NCI-H187 (cell line): ENCODE measurements at regions not wholly inside any gene's neighbourhood (a gene's known extent, or its start where the extent isn't known, plus 50 kb on each side); places are given as distances from the start of the nearest gene placed in this dataset.

ENCODE experiments used
- DNase-seq, 2 experiments: peaks; one replicate each; lab custom pipeline; 2025; lab: John Stamatoyannopoulos, UW

DNA sequence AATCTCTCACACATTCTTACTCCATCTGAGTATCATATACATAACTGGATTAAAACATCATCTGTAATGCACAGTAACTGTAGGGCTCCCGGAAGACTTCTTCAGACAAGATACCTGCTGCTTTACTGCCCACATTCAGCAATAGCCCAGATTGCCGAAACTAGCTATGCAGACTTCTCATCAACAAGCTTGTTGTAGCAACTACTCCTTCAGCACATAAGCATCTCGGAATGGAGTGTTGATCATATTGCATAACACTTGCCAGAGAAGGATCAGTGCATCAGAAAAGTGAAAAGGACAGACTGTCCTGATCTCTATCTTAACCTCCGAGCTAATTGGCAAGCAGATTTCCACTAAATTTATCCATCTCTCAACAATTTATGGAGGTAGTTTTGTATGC is 354.6 kb upstream of the C1orf87 start:
- DNase-seq: no peak

DNA sequence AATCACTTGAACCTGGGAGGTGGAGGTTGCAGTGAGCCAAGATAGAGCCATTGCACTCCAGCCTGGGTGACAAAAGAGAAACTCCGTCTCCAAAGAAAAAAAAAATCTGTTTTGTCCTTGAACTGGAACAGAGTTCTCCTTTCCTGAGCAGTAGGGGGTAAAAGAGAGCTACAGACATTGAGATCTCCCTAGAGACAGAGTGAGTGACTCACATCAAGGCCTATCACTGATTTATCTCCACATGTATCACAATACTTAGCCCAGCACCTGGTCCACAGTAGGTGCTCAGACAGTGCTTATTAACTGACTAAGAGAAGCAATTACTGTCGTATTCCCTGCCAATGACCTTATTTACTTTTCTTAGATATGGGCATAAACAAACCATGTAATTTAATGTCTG is 354.1 kb upstream of the C1orf87 start:
- DNase-seq: no peak

DNA sequence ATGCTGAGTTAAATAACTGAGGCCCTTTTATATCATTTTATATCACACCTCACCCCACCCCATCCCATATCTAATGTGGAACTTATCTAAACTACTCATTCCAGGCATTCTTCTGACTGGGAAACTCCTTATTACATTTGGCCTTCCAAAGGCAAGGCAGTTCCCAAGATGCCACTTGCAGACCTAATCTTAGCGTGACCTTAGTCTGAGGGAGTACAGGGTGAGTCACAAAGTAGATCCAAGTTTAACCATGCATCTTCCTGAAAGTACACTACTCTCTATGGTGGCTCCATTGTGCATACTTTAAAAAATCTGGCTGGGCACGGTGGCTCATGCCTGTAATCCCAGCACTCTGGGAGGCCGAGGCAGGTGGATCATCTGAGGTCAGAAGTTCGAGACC is 353.6 kb upstream of the C1orf87 start:
- no peak for DNase-seq

- no peak for DNase-seq
Measured at GRCh38 chr1:60425528-60425927, 352.0 kb upstream of the C1orf87 start.

DNA sequence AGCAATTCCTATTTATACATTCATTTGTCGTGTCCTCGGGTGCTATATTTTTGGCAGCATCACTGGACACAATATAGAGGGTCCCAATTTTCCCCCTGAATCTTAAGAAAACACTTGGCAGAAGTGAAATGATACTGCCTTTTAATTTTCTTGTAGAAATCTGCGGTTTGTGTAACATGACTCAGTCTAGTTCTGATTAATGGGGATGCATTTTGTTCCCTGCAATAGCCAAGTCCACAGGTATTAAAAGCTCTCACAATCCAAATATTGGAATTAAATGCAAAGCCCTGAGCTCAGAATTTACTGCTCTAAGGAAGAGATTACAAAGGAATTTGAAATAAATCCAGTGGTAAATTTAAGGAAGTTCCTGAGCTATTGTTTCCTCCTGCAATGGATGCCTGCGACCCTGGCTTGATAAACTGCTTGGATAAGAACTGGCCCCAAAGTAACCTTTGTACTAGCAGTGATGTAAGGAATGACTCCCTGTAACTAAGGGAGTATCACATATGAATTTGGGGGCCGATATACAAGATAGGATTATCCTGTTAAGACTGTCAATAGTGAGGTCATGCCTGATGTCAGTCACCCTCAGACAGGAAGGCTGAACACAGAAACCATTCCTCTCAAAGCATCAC is 349.7 kb upstream of the C1orf87 start:
- DNase-seq: no peak

GRCh38 chr1:60421965-60422364 is 348.4 kb upstream of the C1orf87 start:
- DNase-seq: no peak

DNA sequence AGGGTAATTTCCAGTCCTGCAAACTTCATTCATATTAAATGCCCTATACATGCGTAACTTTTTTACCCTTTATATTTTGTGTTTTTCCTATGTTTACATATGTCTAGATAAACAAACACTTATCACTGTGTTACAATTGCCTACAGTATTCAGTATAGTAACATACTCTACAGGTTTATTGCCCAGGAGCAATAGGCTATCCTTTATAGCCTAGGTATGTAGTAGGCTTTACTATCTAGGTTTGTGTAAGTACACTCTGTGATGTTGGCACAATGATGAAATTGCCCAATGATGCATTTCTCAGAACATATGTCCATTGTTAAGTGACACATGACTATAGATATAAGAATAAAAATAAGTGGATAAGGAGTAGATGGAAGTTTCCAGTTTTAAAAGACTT is 345.5 kb upstream of the C1orf87 start:
- no peak for DNase-seq

DNA sequence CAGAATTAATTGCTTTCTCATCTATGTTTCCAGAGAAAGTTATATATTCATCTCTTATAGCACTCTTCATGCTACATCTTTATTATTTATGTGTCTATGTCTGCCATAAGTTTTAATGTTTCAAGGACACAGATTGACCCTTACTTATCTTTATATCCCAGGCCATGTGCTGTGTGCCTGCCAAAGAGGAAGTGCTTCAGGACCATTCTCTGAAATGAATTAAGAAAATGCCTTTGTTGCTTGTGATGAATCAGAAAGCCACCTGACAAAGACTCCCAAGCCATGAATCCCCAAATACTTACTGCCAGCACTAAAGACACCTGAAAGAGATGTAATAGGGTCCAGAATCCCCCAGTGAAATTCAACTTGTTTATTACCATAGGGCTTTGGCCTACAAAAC is 342.1 kb upstream of the C1orf87 start:
- DNase-seq: no peak

DNA sequence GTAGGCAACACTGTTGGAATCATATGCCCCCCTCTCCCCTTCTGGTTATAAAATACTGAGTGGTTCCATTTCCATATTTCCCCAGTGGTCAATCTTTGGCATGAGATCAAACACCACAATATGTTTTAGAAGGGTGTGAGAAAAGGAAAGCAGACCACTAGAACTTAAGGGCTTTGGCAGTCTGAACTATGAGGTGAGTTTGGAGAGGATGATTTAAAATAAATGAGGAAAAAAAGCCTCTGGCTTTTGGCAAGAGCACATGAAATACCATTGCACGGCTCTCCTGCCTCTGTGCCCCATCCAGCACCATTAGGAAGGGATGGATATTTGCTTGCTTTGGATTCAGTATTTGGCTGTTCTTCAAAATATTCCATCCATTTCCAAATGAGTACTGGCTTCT is 339.5 kb upstream of the C1orf87 start:
- DNase-seq: no peak

GRCh38 chr1:60411591-60411990 is 338.0 kb upstream of the C1orf87 start:
- DNase-seq: no peak

DNA sequence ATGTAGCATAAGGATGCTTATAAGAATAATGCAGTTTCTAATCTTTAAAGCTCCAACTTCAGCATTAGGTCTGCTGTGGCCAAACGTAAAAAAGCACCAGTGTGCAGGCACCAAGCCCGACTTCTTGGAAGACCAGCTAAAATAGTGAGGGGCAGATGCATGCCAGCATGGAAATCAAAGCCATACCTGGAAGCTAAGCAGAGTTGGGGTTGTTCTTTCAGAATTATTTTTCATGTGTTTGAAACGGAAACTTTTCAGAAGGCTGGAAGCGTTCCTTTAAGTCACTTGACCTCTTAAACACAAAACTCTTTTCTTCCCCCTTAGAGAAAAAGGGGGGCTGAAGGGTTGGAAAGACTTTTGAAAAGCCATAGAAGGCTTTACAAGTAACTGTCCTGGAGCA is 329.2 kb upstream of the C1orf87 start:
- DNase-seq: no peak

DNA sequence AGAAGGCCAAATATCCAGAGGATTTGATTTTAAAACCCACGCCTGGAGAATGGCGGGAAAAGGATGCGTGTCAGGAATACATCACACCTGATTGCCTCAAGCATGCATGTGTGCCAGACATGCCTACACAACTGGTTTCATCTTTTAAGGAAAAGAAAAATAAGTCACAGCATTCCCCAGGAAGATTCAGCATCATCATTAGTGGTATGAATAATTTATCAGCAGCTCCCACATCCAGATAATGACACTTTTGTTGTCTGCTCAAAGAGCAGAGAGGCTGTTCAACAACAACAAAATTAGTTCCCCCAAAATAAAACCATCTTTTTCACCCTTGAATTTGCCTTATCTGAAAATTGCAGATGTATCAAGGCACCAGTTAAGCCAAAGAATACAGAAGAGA is 328.6 kb upstream of the C1orf87 start:
- DNase-seq: no peak

GRCh38 chr1:60394436-60394835 is 320.9 kb upstream of the C1orf87 start:
- DNase-seq: no peak

DNA sequence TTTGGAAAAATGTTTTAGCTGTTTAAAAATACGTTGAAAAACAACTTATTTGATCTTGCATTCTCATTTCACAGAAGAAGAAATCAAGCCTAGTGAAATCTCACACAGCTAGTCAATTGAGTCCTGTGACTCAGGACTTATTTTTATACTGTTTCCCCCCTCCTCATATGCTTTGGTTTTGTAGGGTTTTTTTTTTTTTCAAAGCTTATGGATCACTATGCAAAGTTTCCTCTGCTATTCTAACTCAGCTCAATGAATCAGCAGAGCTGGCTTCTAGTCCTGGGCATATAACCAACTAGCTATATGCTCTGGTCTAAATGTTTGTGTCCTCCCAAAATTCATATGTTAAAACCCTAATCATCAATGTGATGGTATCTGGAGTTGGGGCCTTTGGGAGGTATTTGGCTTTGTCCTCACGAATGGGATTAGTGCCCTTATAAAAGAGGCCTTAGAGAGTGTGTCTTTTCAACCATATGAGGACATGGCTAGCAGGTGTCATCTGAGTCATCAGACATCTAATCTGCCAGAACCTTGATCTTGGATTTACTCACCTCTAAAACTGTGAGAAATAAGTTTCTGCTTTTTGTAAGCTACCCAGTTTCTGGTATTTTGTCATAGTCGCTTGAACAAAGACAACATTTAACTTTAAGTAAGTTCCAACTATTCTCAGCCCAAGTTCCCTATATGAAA is 317.2 kb upstream of the C1orf87 start:
- DNase-seq: no peak

DNA sequence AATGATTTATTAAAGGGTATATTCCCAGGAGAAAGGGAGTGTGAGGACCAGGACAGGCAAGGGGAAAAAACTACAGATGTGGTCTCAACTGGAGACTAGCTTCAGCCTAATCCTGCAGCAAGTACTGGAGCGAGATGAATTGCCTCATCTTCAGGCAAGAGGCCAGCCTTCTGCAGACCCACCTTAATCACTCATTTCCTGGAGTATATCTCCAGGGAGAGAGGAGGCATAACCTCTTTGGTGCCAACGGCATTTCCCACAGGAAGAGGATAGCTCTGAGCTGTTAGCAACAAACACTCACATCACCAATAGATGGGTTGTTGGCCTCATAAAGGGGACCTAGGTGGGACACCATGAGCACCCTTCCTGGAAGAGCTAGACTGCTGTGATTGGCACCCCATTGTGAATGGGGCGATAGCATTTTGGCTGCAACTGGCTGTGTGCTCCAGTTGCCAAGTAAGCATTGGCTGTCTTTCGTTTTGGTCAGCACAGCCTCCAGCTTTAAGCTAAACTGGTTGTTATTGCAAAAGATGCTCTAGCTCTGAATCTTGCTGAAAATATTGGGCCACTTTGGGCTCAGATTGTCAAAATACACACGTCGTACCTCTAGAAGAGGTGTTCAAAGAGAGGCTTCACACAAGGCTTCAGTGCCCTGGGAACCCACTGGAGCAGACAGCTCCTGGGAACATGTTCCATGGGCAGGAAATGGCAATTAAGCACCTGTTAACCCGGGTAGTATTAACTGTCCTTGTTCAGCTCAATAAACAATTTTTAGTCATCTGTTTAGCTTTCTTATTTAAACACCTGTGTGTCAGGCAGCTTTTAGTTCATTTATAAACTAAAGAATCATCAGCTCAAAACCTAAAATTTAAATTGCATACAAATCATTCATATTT is 314.8 kb upstream of the C1orf87 start:
- DNase-seq: no peak

GRCh38 chr1:60387175-60387574 is 313.6 kb upstream of the C1orf87 start:
- no peak for DNase-seq

DNA sequence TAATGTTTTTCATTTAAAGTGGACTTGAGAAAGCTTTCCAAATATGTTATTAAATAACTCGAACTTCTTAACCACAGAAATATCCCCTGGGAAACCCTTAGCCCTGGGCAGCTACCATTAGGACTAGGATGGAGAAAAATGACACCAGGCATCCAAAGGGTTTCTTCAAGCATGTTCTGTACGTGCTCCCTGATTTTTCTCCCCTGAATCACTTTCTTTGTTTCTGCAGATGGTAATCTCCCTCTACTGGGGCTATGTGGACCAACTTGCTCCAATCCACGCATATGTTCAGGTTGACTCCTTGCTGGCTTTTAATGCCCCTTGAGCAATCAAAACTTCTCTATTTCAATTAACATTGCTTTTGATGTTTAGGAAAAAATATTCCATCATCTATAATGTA is 312.7 kb upstream of the C1orf87 start:
- no peak for DNase-seq

- DNase-seq: no peak
Measured at GRCh38 chr1:60376196-60376595, 302.6 kb upstream of the C1orf87 start.

DNA sequence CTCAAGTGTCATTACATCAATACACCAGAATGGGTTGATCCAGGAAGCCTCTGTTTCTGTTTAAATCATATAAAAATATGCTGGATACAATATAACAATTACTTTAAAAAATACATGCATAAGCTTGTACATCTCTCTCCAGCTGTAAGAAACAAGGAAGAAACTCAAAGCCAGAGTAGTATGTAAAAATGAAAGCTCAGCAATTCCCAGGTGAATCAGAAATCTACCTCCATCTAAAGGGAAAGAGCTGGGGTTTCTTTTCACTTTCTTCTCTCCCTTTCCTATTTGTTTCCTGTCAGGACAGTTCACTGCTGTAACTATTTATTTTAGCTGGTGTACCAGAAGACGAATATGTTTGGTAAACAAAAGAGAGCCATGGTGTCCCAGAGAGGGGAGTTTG is 301.0 kb upstream of the C1orf87 start:
- no peak for DNase-seq

GRCh38 chr1:60367532-60367931 is 294.0 kb upstream of the C1orf87 start:
- no peak for DNase-seq

DNA sequence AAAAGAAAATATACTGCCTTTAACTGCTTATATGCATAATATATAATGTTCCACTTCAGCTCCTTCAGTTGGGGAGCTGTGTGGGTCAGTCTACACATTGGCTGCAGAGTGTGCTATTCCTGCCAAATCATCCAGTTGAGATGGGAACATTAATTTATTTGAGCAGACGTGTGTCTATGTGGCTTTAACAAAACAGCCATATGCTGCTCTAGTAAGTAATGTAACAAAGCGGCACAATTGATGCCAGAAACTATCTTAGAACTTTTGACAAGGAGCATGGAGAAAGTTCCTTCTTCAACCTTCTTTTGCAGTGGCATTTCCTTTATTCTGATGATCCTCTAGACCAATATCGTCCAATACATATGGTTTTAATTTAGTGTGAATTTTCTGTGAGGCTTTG is 285.9 kb upstream of the C1orf87 start:
- no peak for DNase-seq

DNA sequence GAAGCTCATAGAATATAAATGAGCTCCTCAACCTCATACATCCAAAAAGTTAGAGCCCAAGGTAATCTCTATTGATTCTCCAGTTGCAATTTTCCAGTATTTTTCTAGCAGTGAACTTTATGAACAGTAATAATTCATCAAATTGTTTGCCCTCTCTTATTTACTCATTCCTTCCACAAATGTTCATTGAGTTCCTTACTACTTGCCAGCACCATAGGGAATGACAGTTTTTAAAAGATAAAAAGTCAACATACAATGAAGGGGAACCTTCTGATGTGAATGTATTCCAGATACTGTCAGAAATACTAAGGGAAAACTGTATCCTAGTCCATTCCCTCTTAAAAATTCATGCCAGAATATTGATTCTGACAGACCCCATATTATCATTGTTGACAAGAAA is 277.0 kb upstream of the C1orf87 start:
- DNase-seq: no peak

- no peak for DNase-seq
Measured at GRCh38 chr1:60348884-60349283, 275.3 kb upstream of the C1orf87 start.
